ENCODE measurements at regions not wholly inside any gene's neighbourhood (a gene's known extent, or its start where the extent isn't known, plus 50 kb on each side); places are given as distances from the start of the nearest gene placed in this dataset.

- no peak for DNase-seq
Observed at GRCh38 chr12:115457798-115458197, 773.8 kb upstream of the TBX3 start.

DNA sequence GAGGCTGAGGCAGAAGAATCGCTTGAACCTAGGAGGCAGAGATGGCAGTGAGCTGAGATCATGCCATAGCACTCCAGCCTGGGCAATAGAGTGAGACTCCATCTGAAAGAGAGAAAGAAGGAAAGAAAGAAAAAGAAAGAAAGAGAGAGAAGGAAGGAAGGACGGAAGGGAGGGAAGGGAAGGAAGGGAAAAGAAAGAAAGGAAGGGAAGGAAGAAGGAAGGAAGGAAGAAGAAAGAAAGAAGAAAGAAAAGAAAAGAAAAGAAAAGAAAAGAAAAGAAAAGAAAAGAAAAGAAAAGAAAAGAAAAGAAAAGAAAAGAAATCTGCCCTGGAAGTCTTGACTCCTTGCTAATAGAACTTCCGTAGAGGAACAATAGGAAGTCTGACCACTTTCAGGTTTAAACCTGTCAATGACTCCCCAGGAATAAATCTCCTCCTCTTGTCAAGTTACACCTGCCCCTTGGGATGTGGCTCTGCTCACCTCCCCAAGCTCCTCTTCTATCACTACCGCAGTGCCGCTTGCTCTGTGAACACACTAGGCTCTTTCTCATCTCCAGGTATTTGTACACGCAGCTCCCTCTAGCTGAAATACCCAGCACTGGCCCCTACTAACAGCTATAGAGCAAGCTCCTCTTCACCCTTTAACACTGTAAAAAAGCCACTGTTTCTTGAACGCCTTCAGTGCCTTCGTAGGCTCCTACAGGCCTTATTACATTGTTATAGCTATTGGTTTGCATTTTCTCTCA is 773.1 kb upstream of the TBX3 start:
- DNase-seq = no peak

DNA sequence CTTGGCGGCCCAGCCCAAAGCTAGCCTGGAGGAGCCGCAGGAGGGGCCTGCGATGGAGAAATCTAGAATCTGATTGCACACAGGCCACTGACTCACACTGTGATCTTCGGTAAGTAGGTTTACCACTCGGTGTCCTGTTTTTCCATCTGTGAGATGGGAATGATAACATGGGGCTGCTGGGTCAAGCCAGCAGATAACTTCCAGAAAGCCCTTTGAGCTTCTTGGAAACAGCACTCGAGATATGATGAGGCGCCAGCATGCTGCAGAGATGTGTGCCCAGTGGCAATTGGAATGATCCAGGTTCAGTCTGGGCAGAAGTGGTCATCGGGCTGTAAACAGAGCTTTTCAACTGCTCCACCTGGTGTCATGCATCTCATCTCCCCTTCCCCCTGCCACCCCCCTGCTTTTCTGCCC is 771.3 kb upstream of the TBX3 start:
- DNase-seq = no peak

- no peak for DNase-seq
Observed at GRCh38 chr12:115452751-115453281, 768.8 kb upstream of the TBX3 start.

- DNase-seq = no peak
Observed at GRCh38 chr12:115451780-115452736, 768.1 kb upstream of the TBX3 start.

DNA sequence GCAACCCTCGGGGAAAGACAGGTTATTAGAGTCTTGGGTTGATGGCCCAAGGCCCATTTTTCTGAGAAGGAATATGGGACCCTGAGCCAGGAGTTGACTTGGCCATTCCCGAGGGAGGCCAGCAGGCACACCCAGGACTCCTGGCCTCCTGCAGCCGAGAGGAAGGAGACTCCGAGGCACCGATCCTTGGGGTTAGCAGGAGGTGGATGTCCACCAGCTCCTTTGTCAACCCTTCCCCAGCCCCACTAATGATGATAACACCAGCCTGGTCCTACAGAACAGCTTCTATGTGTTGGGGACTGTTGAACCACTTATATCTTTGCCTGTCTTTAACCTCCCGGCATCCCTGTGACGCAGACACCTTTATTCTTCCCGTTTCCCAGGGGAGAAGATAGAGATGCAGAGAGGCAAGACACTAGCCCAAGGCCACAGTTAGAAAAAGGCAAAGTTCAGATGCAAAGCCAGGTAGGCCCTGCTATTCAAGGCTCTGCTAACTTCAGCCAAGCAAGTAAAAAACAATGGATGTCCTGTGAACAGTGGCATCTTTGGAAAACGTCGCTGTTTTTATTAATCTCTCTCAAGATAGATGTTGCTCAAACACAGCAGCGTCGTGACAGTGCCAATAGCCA is 767.3 kb upstream of the TBX3 start:
- no peak for DNase-seq

DNA sequence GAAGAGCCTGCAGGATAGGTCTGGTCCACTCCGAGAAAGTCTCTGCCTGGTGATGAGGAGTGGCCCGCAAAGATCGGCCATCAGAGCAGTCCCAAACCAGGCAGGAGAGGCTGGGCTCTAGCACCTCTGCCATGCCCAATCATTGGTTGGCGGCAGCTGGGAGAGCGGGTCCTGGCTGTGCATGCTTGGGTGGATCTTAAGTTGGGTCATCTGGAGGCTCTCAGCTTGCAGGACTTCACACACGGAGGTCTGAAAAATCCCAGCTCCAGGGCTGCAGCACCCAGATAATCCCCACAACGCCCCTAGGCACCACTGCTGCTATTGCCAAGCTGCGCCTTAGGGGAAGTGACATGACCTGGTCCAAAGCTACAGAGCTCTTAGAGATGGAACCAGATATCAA is 766.7 kb upstream of the TBX3 start:
- DNase-seq = no peak

DNA sequence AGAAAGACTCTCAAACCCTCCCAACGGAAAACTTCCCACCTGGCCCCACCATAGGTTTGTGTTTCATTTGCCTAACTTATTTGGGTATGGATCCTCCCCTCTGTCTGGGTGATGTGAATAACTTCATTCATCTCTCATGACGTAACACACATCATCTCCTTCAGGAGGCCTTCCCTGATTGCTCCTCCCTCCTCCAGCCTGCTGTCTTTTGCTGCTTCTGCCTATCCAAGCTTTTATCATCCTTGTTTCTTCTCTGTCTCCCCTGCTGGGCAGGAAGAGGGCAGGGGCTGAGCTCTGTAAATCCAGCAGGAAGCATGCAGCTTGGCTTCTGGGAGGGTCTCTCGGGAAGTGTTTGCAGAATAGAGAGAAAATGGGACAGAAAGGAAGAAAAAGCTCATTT is 766.0 kb upstream of the TBX3 start:
- no peak for DNase-seq

DNA sequence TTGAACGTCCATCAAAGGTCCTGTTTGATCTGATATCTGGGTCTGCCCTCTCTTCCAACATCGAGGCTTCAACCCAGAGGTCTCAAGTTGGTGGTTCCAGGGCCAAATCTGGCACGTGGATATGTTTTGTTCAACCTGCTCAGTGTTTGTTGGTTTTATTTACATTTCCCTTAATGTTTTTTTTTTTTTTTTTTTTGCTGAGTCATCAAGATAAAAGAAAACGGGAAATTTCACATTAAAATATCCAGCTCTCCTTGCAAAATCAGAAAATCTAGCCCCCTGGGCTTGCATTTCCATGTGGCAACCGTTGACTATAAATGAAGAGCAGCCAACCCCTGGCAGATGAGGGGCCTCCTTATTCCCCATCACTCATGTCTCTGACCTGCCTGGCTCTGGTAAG is 765.6 kb upstream of the TBX3 start:
- DNase-seq = no peak

DNA sequence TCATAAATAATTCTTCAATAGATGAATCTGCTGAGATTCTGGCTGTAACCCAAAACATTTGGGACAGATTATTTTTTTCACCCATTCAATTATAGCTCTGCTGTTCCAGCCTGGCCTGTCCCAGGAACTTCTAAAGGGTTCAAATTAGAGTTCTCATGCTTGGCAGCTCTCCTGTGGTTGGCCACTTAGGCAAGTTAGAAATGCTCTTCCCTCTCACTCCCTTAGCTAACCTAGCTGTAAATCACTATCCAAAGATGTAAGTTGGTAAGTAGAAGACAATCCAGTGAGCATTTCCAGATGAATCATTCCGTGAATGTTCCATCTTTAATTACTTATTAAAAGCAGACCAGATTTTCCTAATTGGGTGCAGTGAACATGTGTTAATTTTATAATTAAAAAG is 760.4 kb upstream of the TBX3 start:
- peak; percentile 87 for DNase-seq

DNA sequence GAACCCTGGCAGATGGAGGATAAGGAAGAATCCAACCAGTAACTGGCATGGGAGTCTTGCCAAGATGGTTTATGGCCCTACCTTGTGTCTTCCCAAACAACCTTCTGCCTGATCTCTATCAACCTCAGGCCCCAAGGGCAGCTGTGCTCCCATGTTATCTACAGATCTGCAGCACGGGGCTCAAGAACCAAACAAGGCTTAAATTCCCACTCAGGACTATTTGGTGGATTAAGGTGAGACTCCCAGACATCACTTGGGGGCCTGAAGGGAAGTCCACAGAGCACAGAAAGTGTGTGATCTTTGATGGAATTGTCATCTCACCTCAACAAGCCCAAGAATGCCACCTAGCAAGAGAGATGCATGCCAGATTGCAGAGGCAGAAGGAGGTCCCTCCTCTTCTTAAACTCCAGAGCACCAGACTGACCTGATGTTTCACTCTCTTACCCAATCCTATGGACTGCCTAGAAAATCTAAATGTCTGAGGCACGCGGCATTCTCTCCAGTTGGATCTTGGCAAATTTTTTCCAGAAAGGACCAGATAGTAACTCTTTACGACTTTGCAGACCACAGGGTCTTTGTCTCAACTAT is 759.5 kb upstream of the TBX3 start:
- DNase-seq = no peak

GRCh38 chr12:115440438-115440837 is 756.5 kb upstream of the TBX3 start:
- no peak for DNase-seq

- no peak for DNase-seq
Observed at GRCh38 chr12:115439008-115439601, 755.1 kb upstream of the TBX3 start.

- no peak for DNase-seq
Observed at GRCh38 chr12:115438314-115438713, 754.3 kb upstream of the TBX3 start.

DNA sequence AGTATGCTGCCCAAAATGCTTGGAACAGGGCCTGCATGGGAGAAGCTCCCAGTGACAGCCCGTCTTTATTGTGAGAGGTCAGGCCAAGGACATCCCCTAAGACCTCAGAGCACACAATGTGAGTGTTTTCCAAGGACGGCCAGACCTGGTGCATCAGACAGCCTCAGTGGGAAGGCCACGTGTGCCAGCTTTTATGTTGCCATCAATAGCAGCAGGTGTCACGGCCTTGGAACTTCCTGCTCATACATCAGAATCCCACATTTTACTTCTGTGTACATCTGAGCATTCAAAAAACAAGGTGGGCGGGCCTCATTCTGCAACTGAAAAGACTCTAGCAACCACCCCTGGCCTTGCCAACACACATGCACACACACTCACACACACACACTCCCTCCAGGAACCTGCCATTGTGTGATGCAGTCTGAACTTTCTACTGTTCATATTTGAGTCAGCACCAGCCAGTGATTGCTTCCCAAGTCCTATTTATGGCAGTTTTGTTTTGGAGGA is 753.1 kb upstream of the TBX3 start:
- DNase-seq = no peak

GRCh38 chr12:115433014-115433634 is 749.1 kb upstream of the TBX3 start:
- no peak for DNase-seq

- no peak for DNase-seq
Observed at GRCh38 chr12:115430636-115431035, 746.7 kb upstream of the TBX3 start.

- no peak for DNase-seq
Observed at GRCh38 chr12:115426732-115427131, 742.8 kb upstream of the TBX3 start.

GRCh38 chr12:115424003-115424402 is 740.0 kb upstream of the TBX3 start:
- DNase-seq = no peak

- no peak for DNase-seq
Observed at GRCh38 chr12:115423546-115423987, 739.6 kb upstream of the TBX3 start.

DNA sequence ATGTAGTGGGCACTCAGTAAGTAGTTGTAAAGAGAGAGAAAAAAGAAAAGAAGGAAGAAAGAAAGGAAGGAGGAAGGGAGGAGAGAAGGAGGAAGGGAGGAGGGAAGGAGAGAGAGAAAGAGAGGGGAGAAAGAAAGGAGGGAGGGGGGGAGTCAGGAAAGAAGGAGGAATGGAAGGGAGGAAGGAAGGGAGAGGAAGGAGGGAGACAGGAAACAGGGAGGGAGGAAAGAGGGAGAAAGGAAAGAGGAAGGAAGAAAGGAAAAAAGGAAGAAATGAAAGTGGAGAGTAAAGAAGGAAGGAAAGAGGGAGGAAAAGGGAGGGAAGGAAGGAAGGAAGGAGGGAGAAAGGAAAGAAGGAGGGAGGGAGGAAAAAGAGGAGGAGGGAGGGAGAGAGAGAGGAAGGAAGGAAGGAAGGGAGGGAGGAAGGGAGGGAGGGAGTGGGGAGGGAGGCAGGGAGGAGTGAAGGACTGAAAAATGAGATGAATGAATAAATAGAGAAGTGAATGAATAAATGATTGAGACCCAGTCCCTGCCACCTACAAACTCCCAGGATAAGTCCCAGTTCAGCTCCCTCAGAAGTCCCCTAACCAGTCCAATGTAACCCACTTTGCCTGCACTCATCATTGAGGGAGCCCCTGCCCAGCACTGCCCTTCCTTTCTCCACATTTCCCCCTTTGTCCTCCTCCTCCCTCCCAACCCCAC is 739.0 kb upstream of the TBX3 start:
- DNase-seq = no peak

All from skin of body (tissue), 1 donor.